OCI-LY7 (cell line): ENCODE measurements at regions not wholly inside any gene's neighbourhood (a gene's known extent, or its start where the extent isn't known, plus 50 kb on each side); places are given as distances from the start of the nearest gene placed in this dataset.

ENCODE experiments used
- BruUV-seq: library from RNA; stranded (reverse); fragments of 400-500 nt; replicated peaks from 2 replicates; lab custom pipeline; 2021; lab: Mats Ljungman, UMichigan
- CTCF ChIA-PET: fragments of 300-600 bp; sonication (Branson Sonifier 250); formaldehyde crosslinking; loops from one replicate; lab custom pipeline; 2022; ENCODE audit warnings: antibody characterized with exemption; ENCODE audit not compliant: unreplicated experiment; lab: Charles Lee
- POLR2A ChIA-PET: fragments of 300-600 bp; sonication (Branson Sonifier 250); formaldehyde crosslinking; loops from one replicate; lab custom pipeline; 2022; ENCODE audit warnings: antibody characterized with exemption; lab: Charles Lee
- DNase-seq: peaks from one replicate; pipeline ENCODE4 v3.0.0-alpha.2; 2015; ENCODE audit warnings: low spot score
- H2AFZ ChIP-seq: fragments of 200-600 bp; sonication (generic), shearing (Covaris generic); 2 replicates; pipeline ENCODE4 v1.6.1; 2014; ENCODE audit warnings: mild to moderate bottlenecking, antibody characterized with exemption, low read length, moderate library complexity
- H3K27ac ChIP-seq: fragments of 200-600 bp; sonication (generic); 2 replicates; pipeline ENCODE4 v1.5.1; 2014; ENCODE audit warnings: mixed run types, low read depth, mild to moderate bottlenecking, moderate library complexity, low read length, inconsistent platforms; ENCODE audit not compliant: poor library complexity, severe bottlenecking
- H3K36me3 ChIP-seq: fragments of 200-600 bp; sonication (generic); 2 replicates; pipeline ENCODE4 v1.6.1; 2014; ENCODE audit warnings: mild to moderate bottlenecking, antibody characterized with exemption, low read length, moderate library complexity, mixed read lengths; ENCODE audit not compliant: insufficient read depth
- H3K4me1 ChIP-seq: fragments of 200-600 bp; sonication (generic); 2 replicates; pipeline ENCODE4 v1.5.1; 2014; ENCODE audit warnings: mild to moderate bottlenecking, low read length; ENCODE audit not compliant: insufficient read depth, poor library complexity, severe bottlenecking
- H3K4me2 ChIP-seq: fragments of 200-600 bp; sonication (generic); 2 replicates; pipeline ENCODE4 v1.6.1; 2014; ENCODE audit warnings: mild to moderate bottlenecking, low read length
- H3K4me3 ChIP-seq: fragments of 200-600 bp; sonication (generic); 2 replicates; pipeline ENCODE4 v1.5.1; 2014; ENCODE audit warnings: mild to moderate bottlenecking, low read depth, low read length; ENCODE audit not compliant: poor library complexity, severe bottlenecking
- H3K79me2 ChIP-seq: fragments of 200-600 bp; sonication (generic); 2 replicates; pipeline ENCODE4 v1.6.1; 2016; ENCODE audit warnings: low read depth, mild to moderate bottlenecking, low read length, moderate library complexity, mixed read lengths; ENCODE audit not compliant: insufficient read depth
- H3K9me2 ChIP-seq: fragments of 200-600 bp; sonication (generic); 2 replicates; pipeline ENCODE4 v1.6.1; 2016; ENCODE audit warnings: mild to moderate bottlenecking, low read length, mixed read lengths; ENCODE audit not compliant: insufficient read depth
- H3K9me3 ChIP-seq: fragments of 200-600 bp; sonication (generic); 2 replicates; pipeline ENCODE4 v1.6.1; 2014; ENCODE audit warnings: mild to moderate bottlenecking, mixed run types, low read length, mixed read lengths
- H4K20me1 ChIP-seq: fragments of 200-600 bp; sonication (generic); 2 replicates; pipeline ENCODE4 v1.6.1; 2014; ENCODE audit warnings: mild to moderate bottlenecking, antibody characterized with exemption, low read length, moderate library complexity, mixed read lengths; ENCODE audit not compliant: insufficient read depth
- CTCF ChIP-seq: fragments of 200-600 bp; sonication (generic); conservative IDR thresholded peaks from 2 replicates; pipeline ENCODE4 v1.5.1; 2014; ENCODE audit warnings: mild to moderate bottlenecking, antibody characterized with exemption, low read length, moderate library complexity, mixed read lengths
- EZH2phosphoT487 ChIP-seq: fragments of 200-600 bp; sonication (generic); IDR thresholded peaks from 2 replicates; pipeline ENCODE4 v1.6.1; 2018; ENCODE audit warnings: low read depth, borderline replicate concordance, mild to moderate bottlenecking, mixed run types, antibody characterized with exemption, low read length, moderate library complexity, mixed read lengths
- intact Hi-C: fragments of 100-400 bp; cut with micrococcal nuclease; formaldehyde crosslinking; loops from one replicate; pipeline ENCODE4 v1.10.0; 2022; ENCODE audit not compliant: unreplicated experiment

- CTCF ChIA-PET, result no interaction called here
- POLR2A ChIA-PET, result no interaction called here
- Histone ChIP-seq H4K20me1 (no peaks in the 10 kb centered on the region), H3K36me3 (no peaks in the 10 kb centered on the region), H3K4me1 (no peaks in the 10 kb centered on the region), H3K9me3 (peaks cover 3% of the 10 kb centered on the region; the same call in 1 of the 2 replicates), H3K4me2 (no peak overlapping the region), H3K27ac (no peak overlapping the region), H3K79me2 (no peaks in the 10 kb centered on the region), H3K4me3 (no peak overlapping the region), H2AFZ (no peak overlapping the region), H3K9me2 (no peaks in the 10 kb centered on the region)
- no TSS peak for BruUV-seq
- intact Hi-C loops, result no loop called here
- TF ChIP-seq CTCF (no peak), EZH2phosphoT487 (no peak)
- DNase-seq, result no peak
Observed at GRCh38 chr14:27145170-27145569, 547.3 kb upstream of the NOVA1 start.

- H3K79me2 ChIP-seq, result no peaks in the 10 kb centered on the region
- H2AFZ ChIP-seq, result no peak overlapping the region
- peaks cover 5% of the 10 kb centered on the region; the same call in 1 of the 2 replicates for H3K9me3 ChIP-seq
- POLR2A ChIA-PET, result interaction anchor here (0.7 kb wide), 1 partner anchor 34 kb away, joined by 3 read pairs; no protein-coding TSS in a partner anchor
- no peak for DNase-seq
- TF ChIP-seq CTCF, result no peak
- H3K4me2 ChIP-seq, result no peak overlapping the region
- intact Hi-C loops, result no loop called here
- H3K36me3 ChIP-seq, result no peaks in the 10 kb centered on the region
- no peak overlapping the region for H3K27ac ChIP-seq
- no peak overlapping the region for H3K4me3 ChIP-seq
- H3K9me2 ChIP-seq, result no peaks in the 10 kb centered on the region
- BruUV-seq, result no TSS peak
- H4K20me1 ChIP-seq, result no peaks in the 10 kb centered on the region
- H3K4me1 ChIP-seq, result no peaks in the 10 kb centered on the region
- CTCF ChIA-PET, result no interaction called here
Observed at GRCh38 chr14:27148143-27148542, 550.3 kb upstream of the NOVA1 start.

GRCh38 chr14:27164139-27164538 lies 566.3 kb upstream of the NOVA1 start:
- no peak overlapping the region for H3K4me3 ChIP-seq
- H2AFZ ChIP-seq, result no peak overlapping the region
- H3K4me2 ChIP-seq, result no peak overlapping the region
- H3K4me1 ChIP-seq, result no peaks in the 10 kb centered on the region
- no peaks in the 10 kb centered on the region for H4K20me1 ChIP-seq
- BruUV-seq, result no TSS peak
- DNase-seq, result no peak
- H3K27ac ChIP-seq, result no peak overlapping the region
- H3K9me2 ChIP-seq, result no peaks in the 10 kb centered on the region
- 0 out of 2 replicates have a peak, but pooled peaks cover 7% of the 10 kb centered on the region for H3K9me3 ChIP-seq
- ChIA-PET POLR2A (no interaction called here), CTCF (no interaction called here)
- intact Hi-C loops, result no loop called here
- no peak for TF ChIP-seq CTCF
- TF ChIP-seq EZH2phosphoT487, result no peak
- no peaks in the 10 kb centered on the region for H3K79me2 ChIP-seq
- no peaks in the 10 kb centered on the region for H3K36me3 ChIP-seq
